Common myeloid progenitor, CD34-positive (primary cell): ENCODE measurements at regions not wholly inside any gene's neighbourhood (a gene's known extent, or its start where the extent isn't known, plus 50 kb on each side); places are given as distances from the start of the nearest gene placed in this dataset.

Experiments used
- CTCF ChIA-PET: fragments of 350-600 bp; sonication (Branson Sonifier 250); formaldehyde crosslinking; loops from one replicate; lab custom pipeline; 2021; ENCODE audit warnings: antibody characterized with exemption; lab: Charles Lee
- POLR2A ChIA-PET: fragments of 350-600 bp; sonication (Branson Sonifier 250); formaldehyde crosslinking; loops from one replicate; lab custom pipeline; 2021; ENCODE audit warnings: antibody characterized with exemption; lab: Charles Lee
- DNase-seq, 3 donors: peaks; one replicate each; pipeline versions ENCODE4 v3.0.0 to v3.0.0-alpha.2; 2013
- H3K27ac ChIP-seq, 2 experiments: 1 replicate in 1 of 2; 2 replicates in 1 of 2; pipeline ENCODE4 v1.7.0; 2013; ENCODE audit warnings: inconsistent platforms in 2 of 2, low read length in 2 of 2, mild to moderate bottlenecking in 2 of 2, low read depth in 1 of 2, moderate library complexity in 1 of 2; ENCODE audit not compliant: severe bottlenecking in 2 of 2, insufficient read depth in 1 of 2, poor library complexity in 1 of 2
- H3K27me3 ChIP-seq, 5 experiments: replicated peaks in 2 of 5; 1 replicate in 3 of 5; 2 replicates in 2 of 5; pipeline versions ENCODE4 v1.6.1 to v1.7.0; 2013; ENCODE audit warnings: low read length in 4 of 5, mild to moderate bottlenecking in 2 of 5, moderate library complexity in 2 of 5, inconsistent platforms in 1 of 5; ENCODE audit not compliant: insufficient read depth in 5 of 5, control insufficient read depth in 4 of 5
- H3K36me3 ChIP-seq, 4 experiments: 1 replicate in 2 of 4; 2 replicates in 2 of 4; pipeline versions ENCODE4 v1.6.1 to v1.7.0; 2013; ENCODE audit warnings: low read length in 3 of 4, control low read depth in 1 of 4, mild to moderate bottlenecking in 1 of 4; ENCODE audit not compliant: control insufficient read depth in 4 of 4, insufficient read depth in 4 of 4
- H3K4me1 ChIP-seq, 4 experiments: 1 replicate in 3 of 4; 2 replicates in 1 of 4; pipeline versions ENCODE4 v1.6.1 to v1.7.1; 2013; ENCODE audit warnings: low read length in 3 of 4, mild to moderate bottlenecking in 3 of 4, control low read depth in 1 of 4, inconsistent platforms in 1 of 4, moderate library complexity in 1 of 4; ENCODE audit not compliant: control insufficient read depth in 4 of 4, insufficient read depth in 4 of 4; ENCODE audit errors: control extremely low read depth in 1 of 4
- H3K4me3 ChIP-seq, 7 experiments: 1 replicate in 4 of 7; 2 replicates in 3 of 7; pipeline versions ENCODE4 v1.5.1 to v1.7.0; 2013; ENCODE audit warnings: mild to moderate bottlenecking in 7 of 7, low read length in 6 of 7, moderate library complexity in 6 of 7, inconsistent platforms in 2 of 7, low read depth in 2 of 7, control low read depth in 1 of 7; ENCODE audit not compliant: insufficient read depth in 4 of 7, control insufficient read depth in 1 of 7; ENCODE audit errors: extremely low read depth in 1 of 7
- H3K9me3 ChIP-seq, 5 experiments: 1 replicate in 4 of 5; 2 replicates in 1 of 5; pipeline versions ENCODE4 v1.6.1 to v1.7.1; 2013; ENCODE audit warnings: low read length in 4 of 5, mild to moderate bottlenecking in 2 of 5, inconsistent platforms in 1 of 5, low read depth in 1 of 5, moderate library complexity in 1 of 5; ENCODE audit not compliant: control insufficient read depth in 4 of 5, insufficient read depth in 2 of 5; ENCODE audit errors: control extremely low read depth in 1 of 5
- WGBS: methylation state at CpG from one replicate; pipeline ENCODE4 v1.1.5; 2013; ENCODE audit not compliant: insufficient coverage; 5-methylcytosine and 5-hydroxymethylcytosine counted together

- no peak for DNase-seq
- H3K36me3 ChIP-seq: no peaks in the 10 kb centered on the region
Measured at GRCh38 chr5:103915081-103915480, 352.5 kb upstream of the NUDT12 start.

GRCh38 chr5:103910786-103911185, 348.2 kb upstream of the NUDT12 start:
- no CpG with 5 or more reads among the region's 2 CpGs for WGBS
- Histone ChIP-seq H3K4me3 (no peak overlapping the region), H3K4me1 (no peaks in the 10 kb centered on the region), H3K36me3 (no peaks in the 10 kb centered on the region), H3K27ac (no peak overlapping the region), H3K9me3 (no peaks in the 10 kb centered on the region), H3K27me3 (no peaks in the 10 kb centered on the region)
- DNase-seq: no peak
- ChIA-PET CTCF (no interaction called here), POLR2A (no interaction called here)

More at GRCh38 chr5:103915081-103915480, 352.5 kb upstream of the NUDT12 start:
- Histone ChIP-seq H3K27me3 (no peaks in the 10 kb centered on the region), H3K4me3 (no peak overlapping the region), H3K4me1 (no peaks in the 10 kb centered on the region), H3K27ac (no peak overlapping the region), H3K9me3 (no peaks in the 10 kb centered on the region)
- ChIA-PET POLR2A (no interaction called here), CTCF (no interaction called here)
- WGBS: 86% methylated on average over 1 of the region's 1 CpG

GRCh38 chr5:103910011-103910410, 347.4 kb upstream of the NUDT12 start:
- H3K9me3 ChIP-seq: no peaks in the 10 kb centered on the region
- DNase-seq: no peak
- no peak overlapping the region for H3K27ac ChIP-seq
- WGBS: 100% methylated on average over 1 of the region's 2 CpGs
- no peaks in the 10 kb centered on the region for H3K4me1 ChIP-seq
- H3K36me3 ChIP-seq: no peaks in the 10 kb centered on the region
- POLR2A ChIA-PET: no interaction called here
- no peaks in the 10 kb centered on the region for H3K27me3 ChIP-seq
- no peak overlapping the region for H3K4me3 ChIP-seq
- CTCF ChIA-PET: no interaction called here

- POLR2A ChIA-PET: no interaction called here
- DNase-seq: no peak
- Histone ChIP-seq H3K9me3 (no peaks in the 10 kb centered on the region), H3K27me3 (no peaks in the 10 kb centered on the region), H3K4me3 (no peak overlapping the region), H3K27ac (no peak overlapping the region), H3K36me3 (no peaks in the 10 kb centered on the region), H3K4me1 (no peaks in the 10 kb centered on the region)
- no CpG with 5 or more reads among the region's 3 CpGs for WGBS
- CTCF ChIA-PET: no interaction called here
Measured at GRCh38 chr5:103909391-103909790, 346.8 kb upstream of the NUDT12 start.

GRCh38 chr5:103908336-103909080, 345.9 kb upstream of the NUDT12 start:
- no peaks in the 10 kb centered on the region for H3K4me1 ChIP-seq
- CTCF ChIA-PET: no interaction called here
- H3K36me3 ChIP-seq: no peaks in the 10 kb centered on the region
- H3K27ac ChIP-seq: no peak overlapping the region
- POLR2A ChIA-PET: no interaction called here
- 71% methylated on average over 7 of the region's 9 CpGs for WGBS
- no peak overlapping the region for H3K4me3 ChIP-seq
- no peaks in the 10 kb centered on the region for H3K27me3 ChIP-seq
- DNase-seq: no peak
- H3K9me3 ChIP-seq: no peaks in the 10 kb centered on the region

- CTCF ChIA-PET: no interaction called here
- no peaks in the 10 kb centered on the region for H3K36me3 ChIP-seq
- no peak for DNase-seq
Measured at GRCh38 chr5:103907001-103907400, 344.4 kb upstream of the NUDT12 start.

GRCh38 chr5:103904651-103905050, 342.1 kb upstream of the NUDT12 start:
- Histone ChIP-seq H3K4me3 (no peak overlapping the region), H3K27ac (no peak overlapping the region), H3K9me3 (no peaks in the 10 kb centered on the region), H3K4me1 (no peaks in the 10 kb centered on the region), H3K36me3 (no peaks in the 10 kb centered on the region), H3K27me3 (no peaks in the 10 kb centered on the region)
- DNase-seq: no peak
- POLR2A ChIA-PET: no interaction called here
- CTCF ChIA-PET: no interaction called here
- no CpG with 5 or more reads among the region's 1 CpG for WGBS

More at GRCh38 chr5:103907001-103907400, 344.4 kb upstream of the NUDT12 start:
- no CpG with 5 or more reads among the region's 1 CpG for WGBS
- no peaks in the 10 kb centered on the region for H3K9me3 ChIP-seq
- no peaks in the 10 kb centered on the region for H3K27me3 ChIP-seq
- no peak overlapping the region for H3K4me3 ChIP-seq
- no peaks in the 10 kb centered on the region for H3K4me1 ChIP-seq
- no peak overlapping the region for H3K27ac ChIP-seq
- POLR2A ChIA-PET: no interaction called here
